ENCODE measurements at regions not wholly inside any gene's neighbourhood (a gene's known extent, or its start where the extent isn't known, plus 50 kb on each side); places are given as distances from the start of the nearest gene placed in this dataset.

- TF ChIP-seq POLR2A (IDR thresholded peaks at IDR 0.05) = no peak
- no peak for TF ChIP-seq EP300 (IDR thresholded peaks at IDR 0.05)
- TF ChIP-seq CTCF (IDR thresholded peaks at IDR 0.05) = no peak
- no peak for TF ChIP-seq POLR2AphosphoS5 (IDR thresholded peaks at IDR 0.05)
These were observed 708.4 kb downstream of the SATB2 start for GRCh38 chr2:198749364-198749763.

Measured in stomach (tissue), 4 donors.